ENCODE measurements at regions not wholly inside any gene's neighbourhood (a gene's known extent, or its start where the extent isn't known, plus 50 kb on each side); places are given as distances from the start of the nearest gene placed in this dataset.

DNA sequence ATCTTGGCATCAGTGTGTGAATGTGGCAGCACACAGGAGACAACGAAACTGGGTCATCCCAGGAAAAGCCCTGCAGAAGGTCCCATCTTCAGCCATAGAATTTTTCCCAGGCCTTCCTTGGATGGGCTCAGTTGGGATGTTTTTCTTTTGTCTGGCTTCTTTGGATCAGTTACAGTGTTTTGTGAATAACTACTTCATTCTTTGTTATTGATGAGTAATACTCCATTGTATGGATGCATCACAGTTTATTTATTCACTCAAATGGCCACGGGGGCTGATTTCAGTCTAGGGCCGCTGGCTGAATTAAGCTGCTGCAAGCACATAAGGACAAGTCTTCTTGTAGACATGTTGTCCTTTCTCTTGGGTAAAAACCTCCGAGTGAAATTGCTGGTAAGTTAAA lies 81.3 kb upstream of the CD93 start:
- TF ChIP-seq CTCF (IDR thresholded peaks at IDR 0.05) (no peak), POLR2A (IDR thresholded peaks at IDR 0.05) (no peak), POLR2AphosphoS5 (IDR thresholded peaks at IDR 0.05) (no peak)
